Stimulated activated CD8-positive, alpha-beta memory T cell treated with anti-CD3 and anti-CD28 coated beads, Interleukin-15, amount 100 ng/mL, for 1 hour (primary cell): ENCODE measurements at regions not wholly inside any gene's neighbourhood (a gene's known extent, or its start where the extent isn't known, plus 50 kb on each side); places are given as distances from the start of the nearest gene placed in this dataset.
"Not testable (repeated sequence)": the region's sequence is repeated elsewhere in the genome, so short reads cannot be mapped to it uniquely, and the experiment has no call there.

Source experiments
- DNase-seq: peaks from one replicate; pipeline ENCODE4 v3.0.0-alpha.2; 2020; ENCODE audit warnings: low read depth

- DNase-seq: no peak
These were observed 81.2 kb upstream of the TBL1X start for GRCh38 chrX:9383655-9384054.

- no peak for DNase-seq
These were observed 76.4 kb upstream of the TBL1X start for GRCh38 chrX:9388450-9388849.

GRCh38 chrX:9390121-9390520, 74.7 kb upstream of the TBL1X start:
- no peak for DNase-seq

- no peak for DNase-seq
These were observed 74.0 kb upstream of the TBL1X start for GRCh38 chrX:9390693-9391368.

- DNase-seq: no peak
These were observed 72.4 kb upstream of the TBL1X start for GRCh38 chrX:9392445-9392844.

GRCh38 chrX:9393571-9393970, 71.3 kb upstream of the TBL1X start:
- DNase-seq: no peak

- DNase-seq: no peak
These were observed 70.6 kb upstream of the TBL1X start for GRCh38 chrX:9394212-9394611.

- no peak for DNase-seq
These were observed 67.9 kb upstream of the TBL1X start for GRCh38 chrX:9396930-9397329.

- DNase-seq: no peak
These were observed 63.8 kb upstream of the TBL1X start for GRCh38 chrX:9401051-9401450.

- no peak for DNase-seq
These were observed 61.5 kb upstream of the TBL1X start for GRCh38 chrX:9403374-9403773.

- DNase-seq: not testable (repeated sequence)
These were observed 59.2 kb upstream of the TBL1X start for GRCh38 chrX:9405635-9406034.

GRCh38 chrX:9410889-9411288, 54.0 kb upstream of the TBL1X start:
- not testable (repeated sequence) for DNase-seq

- DNase-seq: not testable (repeated sequence)
These were observed 53.2 kb upstream of the TBL1X start for GRCh38 chrX:9411682-9412081.

- DNase-seq: no peak
These were observed 50.4 kb upstream of the TBL1X start for GRCh38 chrX:9414416-9414815.
